Stimulated activated naive CD8-positive, alpha-beta T cell treated with anti-CD3 and anti-CD28 coated beads, Interleukin-15, Interleukin-2, amounts not matched to agents 100 ng/mL and 50 ng/mL, for 24 hours (primary cell): ENCODE measurements at regions not wholly inside any gene's neighbourhood (a gene's known extent, or its start where the extent isn't known, plus 50 kb on each side); places are given as distances from the start of the nearest gene placed in this dataset.
"Not testable (repeated sequence)": the region's sequence is repeated elsewhere in the genome, so short reads cannot be mapped to it uniquely, and the experiment has no call there.

ENCODE experiments used
- H3K27ac Mint-ChIP-seq: one replicate; pipeline ENCODE4 v1.8.0; 2021; ENCODE audit warnings: mild to moderate bottlenecking, mixed read lengths
- H3K27me3 Mint-ChIP-seq: one replicate; pipeline ENCODE4 v1.8.0; 2021; ENCODE audit warnings: mixed read lengths
- H3K36me3 Mint-ChIP-seq: one replicate; pipeline ENCODE4 v1.8.0; 2021; ENCODE audit warnings: low read depth, mixed read lengths
- H3K4me1 Mint-ChIP-seq: one replicate; pipeline ENCODE4 v1.8.0; 2021; ENCODE audit warnings: low read depth, mixed read lengths
- H3K4me3 Mint-ChIP-seq: one replicate; pipeline ENCODE4 v1.8.0; 2021; ENCODE audit warnings: mild to moderate bottlenecking, mixed read lengths
- H3K9me3 Mint-ChIP-seq: one replicate; pipeline ENCODE4 v1.8.0; 2021; ENCODE audit warnings: mixed read lengths

DNA sequence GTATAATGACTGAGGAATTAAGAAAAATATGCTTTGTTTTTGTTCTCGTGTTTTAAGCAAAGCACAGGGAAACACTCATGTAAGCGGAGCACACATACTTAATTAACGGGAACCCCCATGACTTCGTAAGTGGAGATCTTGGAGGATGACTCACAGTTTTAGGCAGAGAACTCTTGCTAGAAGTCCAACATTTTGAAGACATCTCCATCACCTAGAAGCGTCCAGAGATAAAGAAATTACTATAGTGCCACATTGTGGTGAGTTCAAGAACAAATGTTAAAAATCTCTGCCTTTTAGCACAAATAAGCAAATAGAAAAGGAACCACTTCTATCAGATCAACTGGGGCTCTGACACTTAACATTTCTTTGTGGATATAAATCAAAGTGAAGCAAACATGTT, 194.1 kb upstream of the ARHGEF26 start:
- Mint-ChIP-seq H3K9me3 (no peaks in the 10 kb centered on the region), H3K4me1 (no peaks in the 10 kb centered on the region), H3K36me3 (no peaks in the 10 kb centered on the region), H3K27ac (no peak overlapping the region), H3K27me3 (peaks cover 14% of the 10 kb centered on the region), H3K4me3 (no peak overlapping the region)

- H3K27me3 Mint-ChIP-seq: peaks cover 14% of the 10 kb centered on the region
- no peaks in the 10 kb centered on the region for H3K9me3 Mint-ChIP-seq
- no peaks in the 10 kb centered on the region for H3K4me1 Mint-ChIP-seq
- no peak overlapping the region for H3K4me3 Mint-ChIP-seq
- no peaks in the 10 kb centered on the region for H3K36me3 Mint-ChIP-seq
- H3K27ac Mint-ChIP-seq: no peak overlapping the region
These were observed 192.3 kb upstream of the ARHGEF26 start for GRCh38 chr3:153928851-153929250.

- H3K9me3 Mint-ChIP-seq, H3K4me3 Mint-ChIP-seq, H3K4me1 Mint-ChIP-seq, H3K36me3 Mint-ChIP-seq, H3K27ac Mint-ChIP-seq, H3K27me3 Mint-ChIP-seq: not testable (repeated sequence)
These were observed 187.7 kb upstream of the ARHGEF26 start for GRCh38 chr3:153933481-153933880.

DNA sequence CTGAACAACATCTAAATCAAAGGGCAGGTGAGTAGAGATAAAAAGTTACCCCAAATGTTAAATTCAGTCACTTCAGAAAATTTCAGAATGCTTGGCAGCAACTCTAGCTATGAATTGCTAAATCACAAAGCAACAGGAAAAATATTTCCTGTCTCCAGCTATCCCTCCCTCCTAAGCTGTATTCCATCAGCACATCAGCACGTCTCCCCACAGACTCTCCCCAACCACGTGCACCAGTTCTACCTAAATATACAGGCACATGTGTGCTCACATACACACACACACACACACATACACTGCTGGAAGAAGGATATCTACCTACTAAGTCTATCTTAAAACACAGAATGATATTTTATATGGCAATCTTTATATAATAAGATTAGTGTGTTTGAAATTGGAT, 177.1 kb upstream of the ARHGEF26 start:
- Mint-ChIP-seq H3K4me3 (no peak overlapping the region), H3K36me3 (no peaks in the 10 kb centered on the region), H3K9me3 (peaks cover 4% of the 10 kb centered on the region), H3K4me1 (no peaks in the 10 kb centered on the region), H3K27ac (no peak overlapping the region), H3K27me3 (peaks cover 13% of the 10 kb centered on the region)

- H3K4me1 Mint-ChIP-seq: no peaks in the 10 kb centered on the region
- no peak overlapping the region for H3K4me3 Mint-ChIP-seq
- no peaks in the 10 kb centered on the region for H3K36me3 Mint-ChIP-seq
- H3K9me3 Mint-ChIP-seq: peaks cover 1% of the 10 kb centered on the region
- no peak overlapping the region for H3K27ac Mint-ChIP-seq
- peaks cover 14% of the 10 kb centered on the region for H3K27me3 Mint-ChIP-seq
These were observed 169.9 kb upstream of the ARHGEF26 start for GRCh38 chr3:153951276-153951675.

DNA sequence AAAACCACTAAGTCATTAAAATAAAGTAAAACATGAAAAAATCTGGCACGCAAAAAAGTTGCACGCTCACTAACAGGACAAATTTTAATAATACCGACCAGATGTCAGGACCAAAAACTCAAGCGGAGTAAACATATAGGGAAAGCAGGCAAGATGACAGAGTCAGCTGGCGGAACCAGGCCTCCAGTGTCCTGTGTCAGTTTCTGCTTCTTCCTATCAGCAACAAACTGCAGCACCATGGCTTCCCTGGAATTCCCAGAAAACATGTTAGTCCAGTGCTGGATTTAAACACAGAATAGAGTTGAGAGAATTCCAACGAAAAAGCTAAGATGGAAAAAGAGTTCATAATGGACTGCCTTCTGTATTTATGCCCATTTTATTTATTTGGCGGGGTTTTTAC, 169.1 kb upstream of the ARHGEF26 start:
- H3K27ac Mint-ChIP-seq: no peak overlapping the region
- peaks cover 9% of the 10 kb centered on the region for H3K27me3 Mint-ChIP-seq
- no peak overlapping the region for H3K4me3 Mint-ChIP-seq
- no peaks in the 10 kb centered on the region for H3K9me3 Mint-ChIP-seq
- no peaks in the 10 kb centered on the region for H3K4me1 Mint-ChIP-seq
- H3K36me3 Mint-ChIP-seq: no peaks in the 10 kb centered on the region

- Mint-ChIP-seq H3K9me3 (no peaks in the 10 kb centered on the region), H3K27me3 (peaks cover 19% of the 10 kb centered on the region), H3K36me3 (no peaks in the 10 kb centered on the region), H3K4me1 (no peaks in the 10 kb centered on the region), H3K4me3 (no peak overlapping the region), H3K27ac (no peak overlapping the region)
These were observed 164.6 kb upstream of the ARHGEF26 start for GRCh38 chr3:153956613-153957012.

- no peaks in the 10 kb centered on the region for H3K9me3 Mint-ChIP-seq
- H3K4me1 Mint-ChIP-seq: no peaks in the 10 kb centered on the region
These were observed 163.8 kb upstream of the ARHGEF26 start for GRCh38 chr3:153957421-153957820.

GRCh38 chr3:153958635-153959595, 162.3 kb upstream of the ARHGEF26 start:
- H3K36me3 Mint-ChIP-seq: no peaks in the 10 kb centered on the region
- no peaks in the 10 kb centered on the region for H3K4me1 Mint-ChIP-seq
- no peaks in the 10 kb centered on the region for H3K9me3 Mint-ChIP-seq
- H3K27me3 Mint-ChIP-seq: peaks cover 18% of the 10 kb centered on the region
- no peak overlapping the region for H3K4me3 Mint-ChIP-seq
- H3K27ac Mint-ChIP-seq: no peak overlapping the region

More at GRCh38 chr3:153957421-153957820, 163.8 kb upstream of the ARHGEF26 start:
- H3K27me3 Mint-ChIP-seq: peaks cover 18% of the 10 kb centered on the region
- H3K4me3 Mint-ChIP-seq: no peak overlapping the region
- no peaks in the 10 kb centered on the region for H3K36me3 Mint-ChIP-seq
- no peak overlapping the region for H3K27ac Mint-ChIP-seq

DNA sequence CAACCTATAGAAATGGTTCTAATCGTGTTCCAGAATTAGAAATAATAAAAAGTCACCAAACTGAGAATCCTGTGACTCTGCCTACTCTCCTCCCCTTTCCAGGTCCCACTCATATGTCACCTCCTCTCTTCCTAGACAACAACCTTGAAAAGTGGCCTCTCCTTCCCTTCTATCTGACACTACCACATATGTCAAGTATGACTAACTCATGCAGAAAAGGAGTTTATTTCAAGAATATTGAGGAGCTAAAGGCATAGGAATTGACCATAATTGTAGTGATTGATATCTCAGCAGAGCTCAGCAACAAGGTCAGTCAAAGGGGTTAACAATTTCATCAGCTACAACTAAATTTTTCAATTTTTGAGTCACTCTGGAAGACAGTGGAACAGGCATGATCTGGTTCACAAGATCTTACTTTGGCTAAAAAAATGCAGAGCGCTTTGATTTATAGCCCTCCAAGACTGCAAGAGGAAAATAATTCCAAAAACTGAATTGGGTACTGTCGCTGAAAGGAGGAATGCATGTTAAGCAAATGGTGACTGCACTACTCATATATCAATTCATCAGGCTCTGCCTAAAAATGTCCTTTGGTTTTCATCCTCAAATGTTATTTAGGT, 160.6 kb upstream of the ARHGEF26 start:
- Mint-ChIP-seq H3K36me3 (no peaks in the 10 kb centered on the region), H3K9me3 (no peaks in the 10 kb centered on the region), H3K4me3 (no peak overlapping the region), H3K27ac (no peak overlapping the region), H3K4me1 (no peaks in the 10 kb centered on the region), H3K27me3 (peaks cover 13% of the 10 kb centered on the region)

DNA sequence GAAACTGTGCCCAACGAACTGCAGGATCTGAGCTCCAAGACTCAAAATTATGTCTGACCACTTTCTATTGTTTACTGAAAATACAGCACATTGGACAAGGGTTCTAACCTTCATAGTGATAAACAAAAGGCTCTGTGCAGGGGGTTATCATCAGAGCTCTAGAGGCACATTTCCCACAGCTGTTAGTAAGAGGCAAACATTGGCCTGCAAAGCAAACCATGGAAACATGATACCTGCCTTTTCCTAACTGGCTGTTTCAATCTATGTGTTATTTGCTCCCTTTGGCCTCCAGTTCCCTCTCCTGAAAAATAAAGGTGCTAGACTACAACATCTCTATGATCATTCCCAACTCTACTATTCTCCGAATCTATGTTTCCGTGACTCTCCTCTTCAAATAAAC, 159.7 kb upstream of the ARHGEF26 start:
- Mint-ChIP-seq H3K9me3 (no peaks in the 10 kb centered on the region), H3K4me1 (no peaks in the 10 kb centered on the region), H3K27ac (no peak overlapping the region), H3K27me3 (peaks cover 13% of the 10 kb centered on the region), H3K36me3 (no peaks in the 10 kb centered on the region), H3K4me3 (no peak overlapping the region)

DNA sequence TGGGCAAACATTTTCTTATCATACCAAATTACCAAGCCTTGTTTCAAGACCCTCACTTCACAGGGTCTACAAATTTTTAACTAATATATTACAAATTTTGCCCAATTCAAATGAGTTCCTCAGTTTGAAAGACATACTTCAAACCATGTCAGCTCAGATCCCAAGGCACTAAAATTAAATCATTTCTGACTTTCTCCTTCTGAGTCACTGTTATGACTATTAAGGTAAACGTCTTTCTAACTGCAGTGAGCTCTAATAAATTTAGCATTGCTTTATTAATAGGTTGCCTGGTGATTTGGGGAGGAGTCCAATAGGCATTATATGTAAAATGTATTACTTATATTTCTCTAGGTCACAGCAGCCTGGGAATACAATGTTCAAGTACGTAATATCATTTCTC, 158.2 kb upstream of the ARHGEF26 start:
- Mint-ChIP-seq H3K36me3 (no peaks in the 10 kb centered on the region), H3K27me3 (peaks cover 14% of the 10 kb centered on the region), H3K4me1 (no peaks in the 10 kb centered on the region), H3K4me3 (no peak overlapping the region), H3K27ac (no peak overlapping the region), H3K9me3 (no peaks in the 10 kb centered on the region)

GRCh38 chr3:153967260-153967659, 153.9 kb upstream of the ARHGEF26 start:
- Mint-ChIP-seq H3K27ac (no peak overlapping the region), H3K27me3 (peaks cover 12% of the 10 kb centered on the region), H3K4me3 (no peak overlapping the region), H3K36me3 (no peaks in the 10 kb centered on the region), H3K4me1 (no peaks in the 10 kb centered on the region), H3K9me3 (no peaks in the 10 kb centered on the region)

GRCh38 chr3:153970047-153970446, 151.1 kb upstream of the ARHGEF26 start:
- H3K27me3 Mint-ChIP-seq: peaks cover 19% of the 10 kb centered on the region
- H3K36me3 Mint-ChIP-seq: no peaks in the 10 kb centered on the region
- no peaks in the 10 kb centered on the region for H3K9me3 Mint-ChIP-seq
- H3K27ac Mint-ChIP-seq: no peak overlapping the region
- no peaks in the 10 kb centered on the region for H3K4me1 Mint-ChIP-seq
- no peak overlapping the region for H3K4me3 Mint-ChIP-seq

GRCh38 chr3:153970741-153971347, 150.3 kb upstream of the ARHGEF26 start:
- Mint-ChIP-seq H3K4me1 (no peaks in the 10 kb centered on the region), H3K9me3 (no peaks in the 10 kb centered on the region), H3K36me3 (no peaks in the 10 kb centered on the region), H3K27me3 (peaks cover 19% of the 10 kb centered on the region), H3K27ac (no peak overlapping the region), H3K4me3 (no peak overlapping the region)
